ENCODE measurements at regions not wholly inside any gene's neighbourhood (a gene's known extent, or its start where the extent isn't known, plus 50 kb on each side); places are given as distances from the start of the nearest gene placed in this dataset.

- 60 to 72% (median 61%) methylated on average over 5 of the region's 5 CpGs for WGBS, 3 donors
- Histone ChIP-seq H3K9me3 (no peaks in the 10 kb centered on the region), H3K27me3 (no peaks in the 10 kb centered on the region), H3K27ac (no peak overlapping the region), H3K4me1 (ENCODE audit: insufficient read depth) (no peaks in the 10 kb centered on the region), H3K4me3 (no peak overlapping the region), H3K36me3 (no peaks in the 10 kb centered on the region)
- no peak for DNase-seq
- intact Hi-C loops (cut with DNase I): loop anchor here in 1 of 4 donors (10.0 kb wide), 1 partner anchor 56 kb away; no protein-coding TSS in a partner anchor
- TF ChIP-seq, protein P1, sequence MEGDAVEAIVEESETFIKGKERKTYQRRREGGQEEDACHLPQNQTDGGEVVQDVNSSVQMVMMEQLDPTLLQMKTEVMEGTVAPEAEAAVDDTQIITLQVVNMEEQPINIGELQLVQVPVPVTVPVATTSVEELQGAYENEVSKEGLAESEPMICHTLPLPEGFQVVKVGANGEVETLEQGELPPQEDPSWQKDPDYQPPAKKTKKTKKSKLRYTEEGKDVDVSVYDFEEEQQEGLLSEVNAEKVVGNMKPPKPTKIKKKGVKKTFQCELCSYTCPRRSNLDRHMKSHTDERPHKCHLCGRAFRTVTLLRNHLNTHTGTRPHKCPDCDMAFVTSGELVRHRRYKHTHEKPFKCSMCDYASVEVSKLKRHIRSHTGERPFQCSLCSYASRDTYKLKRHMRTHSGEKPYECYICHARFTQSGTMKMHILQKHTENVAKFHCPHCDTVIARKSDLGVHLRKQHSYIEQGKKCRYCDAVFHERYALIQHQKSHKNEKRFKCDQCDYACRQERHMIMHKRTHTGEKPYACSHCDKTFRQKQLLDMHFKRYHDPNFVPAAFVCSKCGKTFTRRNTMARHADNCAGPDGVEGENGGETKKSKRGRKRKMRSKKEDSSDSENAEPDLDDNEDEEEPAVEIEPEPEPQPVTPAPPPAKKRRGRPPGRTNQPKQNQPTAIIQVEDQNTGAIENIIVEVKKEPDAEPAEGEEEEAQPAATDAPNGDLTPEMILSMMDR (IDR thresholded peaks at IDR 0.05): no peak
- TF ChIP-seq EP300 (IDR thresholded peaks at IDR 0.05) (no peak), POLR2A (IDR thresholded peaks at IDR 0.05) (no peak)
Measured at GRCh38 chr2:64720535-64721319, 67.0 kb upstream of the SERTAD2 start.

- no peak for DNase-seq
- H3K4me1 ChIP-seq (ENCODE audit: insufficient read depth): no peaks in the 10 kb centered on the region
- TF ChIP-seq POLR2A (IDR thresholded peaks at IDR 0.05) (no peak), EP300 (IDR thresholded peaks at IDR 0.05) (no peak)
- TF ChIP-seq, protein P1 (IDR thresholded peaks at IDR 0.05): no peak
- intact Hi-C loops (cut with DNase I): loop anchor here in 1 of 4 donors (10.0 kb wide), 1 partner anchor 56 kb away; no protein-coding TSS in a partner anchor
- 87 to 92% (median 91%) methylated on average over 5 of the region's 5 CpGs for WGBS, 3 donors
- H3K27ac ChIP-seq: no peak overlapping the region
- no peaks in the 10 kb centered on the region for H3K9me3 ChIP-seq
- H3K27me3 ChIP-seq: no peaks in the 10 kb centered on the region
- H3K36me3 ChIP-seq: no peaks in the 10 kb centered on the region
- H3K4me3 ChIP-seq: no peak overlapping the region
Measured at GRCh38 chr2:64721320-64721623, 67.6 kb upstream of the SERTAD2 start.

DNA sequence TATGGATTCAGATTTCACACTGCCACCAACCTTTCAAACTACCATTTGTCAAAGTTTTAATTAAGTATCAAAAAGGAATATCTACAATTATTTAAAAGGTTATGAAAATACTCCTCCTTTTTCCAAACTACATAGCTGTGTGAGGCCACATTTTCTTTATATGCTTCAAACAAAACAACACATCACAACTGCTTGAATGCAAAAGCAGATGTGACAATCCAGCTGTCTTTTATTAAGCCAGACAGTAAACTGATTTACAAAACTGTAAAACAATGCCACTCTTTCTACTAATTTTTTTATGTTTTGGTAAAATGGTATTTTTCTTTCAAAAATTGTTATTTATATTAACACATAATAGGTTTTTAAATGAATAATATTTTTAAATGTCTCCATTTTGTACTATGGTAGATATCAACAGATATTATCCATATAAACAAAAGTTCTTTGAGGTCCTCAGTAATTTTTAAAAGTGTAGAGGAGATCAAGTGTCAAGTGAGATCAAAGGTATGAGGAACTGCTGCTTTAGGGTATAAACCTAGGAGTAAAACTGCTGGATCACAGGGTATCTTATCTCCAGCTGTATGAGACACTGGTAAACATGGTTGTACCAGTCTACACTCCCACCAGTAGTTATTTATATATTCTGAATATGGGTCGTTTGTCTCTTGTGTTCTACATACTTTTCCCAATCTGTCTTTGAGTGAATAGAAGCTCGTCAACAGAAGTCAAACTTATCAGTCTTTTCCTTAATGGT, 68.8 kb upstream of the SERTAD2 start:
- no peak overlapping the region for H3K27ac ChIP-seq
- no peaks in the 10 kb centered on the region for H3K9me3 ChIP-seq
- peaks cover 2% of the 10 kb centered on the region for H3K4me1 ChIP-seq (ENCODE audit: insufficient read depth)
- TF ChIP-seq, protein P1 (IDR thresholded peaks at IDR 0.05): no peak
- TF ChIP-seq POLR2A (IDR thresholded peaks at IDR 0.05): no peak
- no peak for TF ChIP-seq EP300 (IDR thresholded peaks at IDR 0.05)
- WGBS, 3 donors: 44 to 56% (median 56%) methylated on average over 2 of the region's 2 CpGs
- no peak for DNase-seq
- H3K4me3 ChIP-seq: no peak overlapping the region
- H3K27me3 ChIP-seq: no peaks in the 10 kb centered on the region
- intact Hi-C loops (cut with DNase I): loop anchor here in 1 of 4 donors (10.0 kb wide), 1 partner anchor 58 kb away; no protein-coding TSS in a partner anchor
- H3K36me3 ChIP-seq: no peaks in the 10 kb centered on the region

DNA sequence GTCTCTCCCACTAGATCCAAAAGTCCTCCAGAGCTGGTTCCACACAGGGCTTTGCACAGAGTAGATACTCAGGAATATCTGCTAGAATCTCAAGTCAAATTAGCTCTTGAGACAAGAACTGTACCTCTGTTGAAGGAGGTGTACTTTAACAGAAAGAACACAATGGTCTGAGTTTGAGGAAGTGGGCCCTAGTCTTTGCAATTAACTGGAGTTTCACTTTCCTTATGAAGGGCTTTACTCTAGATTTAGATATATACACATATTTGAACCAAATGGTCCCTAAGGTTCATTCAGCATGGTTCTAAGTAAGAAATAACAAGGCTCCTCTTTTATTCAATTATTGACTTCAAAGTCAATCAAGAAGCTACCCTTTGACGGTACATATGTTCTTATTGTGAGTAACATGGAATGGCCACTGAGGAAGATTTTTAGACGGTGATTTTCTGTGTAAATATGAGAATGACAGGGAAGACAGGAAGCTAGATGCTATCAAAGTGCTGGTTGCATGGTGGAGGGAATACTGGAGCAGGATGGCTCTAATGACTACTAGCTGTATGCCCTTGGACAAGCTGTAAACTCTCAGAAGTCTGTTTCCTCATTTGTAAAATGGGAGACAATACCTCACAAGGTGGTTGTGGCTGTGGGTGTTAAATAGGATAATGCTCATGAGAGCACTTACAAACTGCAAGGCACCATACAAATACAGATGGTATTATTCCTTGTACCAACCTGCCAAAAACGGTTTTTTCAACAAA, 73.5 kb upstream of the SERTAD2 start:
- H3K4me3 ChIP-seq: no peak overlapping the region
- H3K36me3 ChIP-seq: no peaks in the 10 kb centered on the region
- no peak overlapping the region for H3K27ac ChIP-seq
- no peaks in the 10 kb centered on the region for H3K9me3 ChIP-seq
- TF ChIP-seq EP300 (IDR thresholded peaks at IDR 0.05) (no peak), POLR2A (IDR thresholded peaks at IDR 0.05) (no peak)
- TF ChIP-seq, protein P1 (IDR thresholded peaks at IDR 0.05): no peak
- intact Hi-C loops (cut with DNase I): loop anchor here in 1 of 4 donors (10.0 kb wide), 1 partner anchor 62 kb away; no protein-coding TSS in a partner anchor
- peaks cover 2% of the 10 kb centered on the region for H3K4me1 ChIP-seq (ENCODE audit: insufficient read depth)
- 80 to 90% (median 82%) methylated on average over 3 of the region's 3 CpGs for WGBS, 3 donors
- no peak for DNase-seq
- H3K27me3 ChIP-seq: no peaks in the 10 kb centered on the region
